ENCODE measurements at regions not wholly inside any gene's neighbourhood (a gene's known extent, or its start where the extent isn't known, plus 50 kb on each side); places are given as distances from the start of the nearest gene placed in this dataset.

DNA sequence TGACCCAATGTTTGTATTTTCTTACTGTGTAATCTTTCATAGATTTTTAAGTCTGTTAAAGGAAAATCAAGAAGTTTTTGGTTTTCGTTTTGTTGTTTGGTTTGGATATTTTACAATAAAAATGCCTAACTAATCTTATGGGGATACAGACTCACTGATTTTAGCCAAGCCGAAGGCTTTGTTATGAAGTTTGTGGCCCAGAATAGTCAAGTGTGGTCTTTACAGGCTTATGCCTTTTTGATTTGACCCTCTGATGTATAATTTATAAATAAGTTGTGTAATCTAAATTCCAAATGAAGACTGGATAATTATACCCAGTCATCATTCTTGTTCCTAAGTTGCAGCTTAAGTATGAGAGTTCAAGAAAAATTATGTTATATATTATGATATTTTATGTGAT lies 739.3 kb downstream of the ADGRL2 start:
- TF ChIP-seq CTCF (IDR thresholded peaks at IDR 0.05) (no peak), POLR2AphosphoS5 (IDR thresholded peaks at IDR 0.05) (no peak), POLR2A (IDR thresholded peaks at IDR 0.05) (no peak)
